GM18951 (cell line): ENCODE measurements at regions not wholly inside any gene's neighbourhood (a gene's known extent, or its start where the extent isn't known, plus 50 kb on each side); places are given as distances from the start of the nearest gene placed in this dataset.

ENCODE experiments used
- POLR2A ChIP-seq: IDR thresholded peaks from 4 replicates; pipeline ENCODE4 v1.6.1; 2011; ENCODE audit warnings: mild to moderate bottlenecking; ENCODE audit not compliant: insufficient read length, insufficient read depth; ENCODE audit errors: extremely low read depth
- in situ Hi-C: fragments of 300-500 bp; cut with MboI; formaldehyde crosslinking; loops from one replicate; pipeline ENCODE4 v1.12.0; 2022; ENCODE audit warnings: low sequenced_read_pairs, mixed read lengths, inconsistent platforms; ENCODE audit not compliant: unreplicated experiment

DNA sequence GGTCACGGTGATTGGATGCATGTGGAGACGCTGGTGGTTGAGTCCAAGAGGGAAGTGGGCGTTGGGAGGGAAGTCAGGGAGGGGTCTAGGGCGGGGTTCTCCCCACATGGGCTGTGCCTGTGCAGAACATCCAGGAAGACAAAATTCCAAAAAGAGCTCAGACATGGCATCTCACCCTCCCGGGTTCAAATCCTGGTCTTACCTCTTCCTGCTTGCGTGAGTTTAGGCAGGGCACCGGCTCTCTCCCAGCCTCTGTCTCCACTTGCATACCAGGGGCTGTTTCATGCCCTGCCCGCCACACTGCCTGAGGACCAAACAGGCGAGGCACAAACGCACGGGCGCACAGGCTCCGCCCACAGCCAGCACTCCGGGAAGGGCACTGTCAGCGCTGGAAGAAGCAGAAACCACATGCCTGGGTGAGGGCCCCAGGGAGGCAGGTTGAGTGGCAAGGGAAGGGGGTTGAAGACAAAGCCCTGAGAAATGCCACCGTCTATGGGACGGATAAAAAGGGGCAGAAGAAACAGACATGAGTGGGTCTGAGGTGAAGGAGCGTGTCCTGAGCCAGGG lies 123.6 kb upstream of the SOX1 start:
- no peak for TF ChIP-seq POLR2A
- in situ Hi-C loops = no loop called here

DNA sequence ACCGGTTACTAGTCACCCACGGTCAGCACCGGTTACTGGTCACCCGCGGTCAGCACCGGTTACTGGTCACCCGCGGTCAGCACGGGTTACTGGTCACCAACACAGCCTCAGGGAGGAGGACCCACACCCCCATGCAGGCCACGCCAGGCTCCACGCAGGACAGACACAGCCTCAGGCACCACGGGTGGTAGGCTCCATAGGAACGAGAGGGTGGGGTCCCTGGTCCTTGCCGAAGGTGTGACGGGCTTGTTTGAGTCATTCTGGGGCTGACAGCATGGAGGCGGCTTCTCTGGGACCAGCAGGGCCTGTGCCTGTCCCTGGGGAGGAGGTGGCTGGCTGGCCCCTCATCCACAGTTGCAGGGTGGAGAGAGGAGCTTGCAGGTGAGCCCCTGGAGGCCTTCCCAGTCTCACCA lies 122.8 kb upstream of the SOX1 start:
- TF ChIP-seq POLR2A = no peak
- in situ Hi-C loops = no loop called here

DNA sequence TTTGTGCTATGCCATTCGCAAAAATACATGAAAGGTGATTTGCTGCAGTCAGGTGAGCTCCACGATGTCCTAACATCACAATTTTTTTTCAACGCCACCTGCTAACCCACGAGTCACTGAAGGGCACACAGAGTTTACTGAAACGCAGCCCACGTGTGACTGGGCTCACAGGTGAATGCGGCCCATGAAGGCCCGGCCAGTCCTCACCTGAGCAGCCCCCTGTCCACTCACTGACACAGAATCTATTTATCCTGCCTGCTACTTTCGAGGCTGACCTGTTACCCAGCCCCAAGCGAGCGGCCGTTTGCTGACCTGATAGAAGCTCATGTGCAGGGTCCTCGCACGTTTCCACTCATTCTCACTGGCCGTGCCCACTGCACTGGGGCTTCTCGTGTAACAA lies 121.9 kb upstream of the SOX1 start:
- no peak for TF ChIP-seq POLR2A
- in situ Hi-C loops = no loop called here

DNA sequence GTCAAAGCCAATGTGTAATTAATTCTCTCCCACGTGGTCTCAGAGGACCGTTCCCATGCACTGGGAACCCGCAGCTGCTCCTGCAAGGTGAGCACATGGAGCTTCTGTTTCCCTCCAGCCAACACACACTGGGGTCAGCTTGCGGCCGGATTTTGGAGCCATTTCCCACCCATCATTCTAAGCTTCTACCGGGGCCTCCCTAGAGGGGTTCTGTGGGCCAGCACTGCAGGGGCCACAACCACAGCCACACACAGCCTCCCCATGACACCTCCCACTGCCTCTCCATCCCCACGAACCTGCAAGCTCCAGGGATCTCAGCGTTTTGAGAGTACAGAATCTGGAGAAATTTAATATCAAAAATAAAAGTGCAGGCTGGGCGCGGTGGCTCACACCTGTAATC lies 120.7 kb upstream of the SOX1 start:
- in situ Hi-C loops = no loop called here
- no peak for TF ChIP-seq POLR2A

DNA sequence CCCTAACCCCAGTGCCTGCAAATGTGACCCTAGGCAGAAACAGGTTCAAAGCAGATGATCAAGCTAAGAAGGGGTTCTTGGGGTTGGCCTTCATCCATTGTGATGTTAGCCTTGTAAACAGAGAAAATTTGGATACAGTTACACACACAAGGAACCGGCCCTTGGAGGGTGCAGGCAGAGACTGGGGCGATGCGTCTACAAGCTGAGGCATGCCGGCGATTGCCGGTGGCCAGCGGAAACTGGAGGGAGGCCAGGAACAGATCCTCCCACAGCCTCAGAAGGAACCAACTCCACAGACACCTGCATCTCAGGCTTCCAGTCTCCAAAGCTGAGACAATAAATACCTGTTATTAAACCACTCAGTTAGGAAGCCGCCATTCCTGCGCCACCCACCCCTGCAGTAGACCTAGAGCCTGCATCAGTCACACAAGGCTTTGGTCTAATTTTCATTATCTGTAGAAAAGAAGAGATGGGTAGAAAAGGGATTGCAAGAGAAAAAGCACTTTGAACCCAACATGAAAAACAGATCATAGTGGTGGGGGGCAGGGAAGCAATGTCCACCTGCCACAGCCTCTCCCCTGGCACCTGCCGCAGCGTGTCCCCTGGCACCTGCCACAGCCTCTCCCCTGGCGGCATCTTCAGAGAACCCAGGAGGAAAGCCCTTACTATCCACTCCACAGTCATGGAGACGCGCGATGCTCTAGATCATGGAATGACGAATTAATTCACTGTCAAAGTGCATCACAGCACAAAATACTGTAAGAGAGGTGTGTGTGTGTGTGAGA lies 119.7 kb upstream of the SOX1 start:
- TF ChIP-seq POLR2A = no peak
- in situ Hi-C loops = no loop called here

DNA sequence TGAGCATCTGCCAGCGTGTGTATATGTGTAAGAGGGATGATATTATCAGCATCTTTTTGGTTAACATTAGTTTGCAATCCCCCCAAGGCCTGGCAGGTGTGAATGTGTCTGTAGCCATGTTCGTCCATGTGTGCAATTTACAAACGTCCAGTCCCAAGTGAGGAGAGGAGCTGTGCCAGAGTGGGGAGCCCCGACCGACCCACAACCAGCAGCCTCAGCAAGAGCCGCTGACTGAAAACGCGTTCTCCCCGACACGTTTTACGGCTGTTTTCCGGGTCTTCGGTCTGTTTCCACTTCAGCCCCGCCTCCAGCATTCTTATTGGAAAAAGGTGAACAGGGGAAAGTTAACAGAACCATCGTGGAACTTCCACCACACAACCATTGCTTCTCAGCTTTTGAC lies 119.1 kb upstream of the SOX1 start:
- in situ Hi-C loops = no loop called here
- TF ChIP-seq POLR2A = no peak

DNA sequence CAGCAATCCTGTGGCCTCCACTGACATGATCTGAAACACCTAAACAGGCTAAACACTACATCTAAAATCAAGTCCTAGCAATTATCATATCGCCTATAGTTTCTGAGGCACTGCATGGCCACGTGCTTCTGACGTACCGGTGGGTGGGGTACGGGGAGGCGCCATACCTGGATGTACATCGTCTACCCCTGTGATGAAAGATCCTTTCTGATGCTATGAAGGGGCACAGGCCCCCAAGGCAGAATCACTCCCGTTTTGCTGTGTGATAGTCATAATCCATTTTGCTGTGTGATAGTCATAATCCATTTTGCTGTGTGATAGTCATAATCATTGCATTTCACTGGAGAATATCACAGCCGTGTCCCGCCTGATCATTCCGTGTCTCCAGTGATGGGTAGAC lies 118.7 kb upstream of the SOX1 start:
- in situ Hi-C loops = no loop called here
- no peak for TF ChIP-seq POLR2A

DNA sequence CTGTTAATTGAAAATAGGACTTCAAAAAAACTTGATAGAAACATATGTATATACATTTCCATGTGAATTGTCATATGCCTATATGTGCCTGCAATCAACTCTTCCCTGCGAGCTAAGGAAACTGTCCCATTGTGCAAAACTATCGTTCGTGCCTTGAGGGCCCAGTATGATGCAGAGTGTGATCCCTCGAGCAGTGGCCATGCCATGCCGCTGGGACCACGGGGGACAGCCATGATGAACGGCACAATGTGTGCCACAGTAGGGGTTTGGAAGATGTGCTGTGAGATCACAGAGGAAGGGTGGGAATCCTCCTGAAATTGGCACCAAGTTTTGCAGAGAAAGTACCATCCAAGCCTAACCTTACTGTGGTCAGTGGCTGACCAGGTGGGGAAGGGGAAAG lies 118.1 kb upstream of the SOX1 start:
- in situ Hi-C loops = no loop called here
- no peak for TF ChIP-seq POLR2A

DNA sequence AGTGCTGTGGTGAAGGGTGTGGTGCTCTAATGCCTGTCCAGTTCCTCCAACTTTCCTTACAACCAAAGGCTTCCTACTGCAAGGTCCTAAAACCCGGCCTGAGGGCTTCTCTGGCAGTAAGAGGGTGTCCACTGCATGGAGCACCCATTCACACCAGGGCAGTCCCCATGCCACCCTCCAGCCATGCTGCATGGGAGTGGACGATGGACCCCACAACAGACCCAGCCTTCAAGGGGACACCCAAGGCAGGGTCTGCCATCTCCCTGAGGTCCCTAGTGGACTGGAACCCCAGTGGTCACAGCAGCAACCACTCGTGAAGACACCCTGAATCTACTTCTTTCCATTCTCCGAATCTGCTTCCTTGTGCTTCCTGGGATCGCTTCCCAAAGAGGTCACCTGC lies 117.6 kb upstream of the SOX1 start:
- in situ Hi-C loops = no loop called here
- no peak for TF ChIP-seq POLR2A

DNA sequence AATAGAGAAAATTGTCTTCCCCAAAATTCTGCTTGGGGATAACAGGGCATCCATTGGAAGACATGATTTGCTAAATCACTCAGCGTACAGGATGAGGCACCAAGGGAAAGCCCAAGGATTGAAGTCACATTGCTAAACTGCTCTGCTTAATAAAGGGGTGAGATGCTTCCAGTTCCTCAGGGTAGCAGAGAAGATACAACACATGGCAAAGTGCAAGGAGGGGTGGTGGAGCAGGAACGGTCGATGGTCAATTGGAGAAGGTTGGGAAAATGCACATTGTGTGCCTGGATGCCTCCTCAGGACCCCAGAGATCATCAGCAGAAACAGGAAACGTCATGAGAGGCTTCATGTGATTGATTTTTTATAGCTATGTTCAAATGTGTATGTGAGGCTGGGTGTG lies 116.3 kb upstream of the SOX1 start:
- in situ Hi-C loops = no loop called here
- no peak for TF ChIP-seq POLR2A

DNA sequence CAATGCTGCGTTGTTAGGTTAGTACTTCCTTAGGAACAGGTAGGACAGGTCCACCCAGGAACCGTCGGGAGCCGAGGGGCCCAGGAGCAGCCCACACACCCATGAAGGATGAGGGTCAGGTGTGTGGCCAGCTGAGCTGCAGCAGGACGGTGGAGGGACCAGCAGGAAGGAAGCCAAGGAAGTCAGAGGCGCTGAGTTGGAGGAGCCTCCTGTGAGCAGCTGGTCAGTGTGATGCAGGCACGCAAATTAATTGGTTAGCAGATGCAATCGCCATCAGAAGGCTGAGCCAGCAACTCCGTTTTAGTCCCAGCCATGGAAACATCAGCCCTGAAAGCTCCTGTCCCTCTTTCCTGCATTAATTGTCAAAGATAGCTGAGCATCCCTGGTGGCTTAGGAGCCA lies 114.9 kb upstream of the SOX1 start:
- in situ Hi-C loops = no loop called here
- no peak for TF ChIP-seq POLR2A

DNA sequence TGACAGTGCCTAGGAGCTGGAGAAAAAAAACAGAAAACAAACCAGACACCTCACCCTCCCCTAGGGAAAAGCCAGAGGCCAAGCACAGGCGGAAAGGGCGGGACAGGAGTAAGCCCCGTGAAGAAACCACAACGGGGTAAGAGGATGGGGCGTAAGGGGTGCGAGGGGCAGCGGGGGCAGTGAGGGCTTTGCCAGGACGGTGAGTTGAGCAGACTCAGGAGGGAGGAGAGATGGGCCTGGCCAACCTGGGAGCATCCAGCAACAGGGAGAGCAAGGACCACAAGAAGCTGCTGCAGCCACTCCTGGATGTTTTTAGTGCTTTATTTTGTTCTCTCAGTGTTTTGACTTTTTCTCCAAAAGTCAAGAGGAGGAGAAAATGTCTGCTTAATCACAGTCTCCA lies 114.1 kb upstream of the SOX1 start:
- in situ Hi-C loops = no loop called here
- TF ChIP-seq POLR2A = no peak

DNA sequence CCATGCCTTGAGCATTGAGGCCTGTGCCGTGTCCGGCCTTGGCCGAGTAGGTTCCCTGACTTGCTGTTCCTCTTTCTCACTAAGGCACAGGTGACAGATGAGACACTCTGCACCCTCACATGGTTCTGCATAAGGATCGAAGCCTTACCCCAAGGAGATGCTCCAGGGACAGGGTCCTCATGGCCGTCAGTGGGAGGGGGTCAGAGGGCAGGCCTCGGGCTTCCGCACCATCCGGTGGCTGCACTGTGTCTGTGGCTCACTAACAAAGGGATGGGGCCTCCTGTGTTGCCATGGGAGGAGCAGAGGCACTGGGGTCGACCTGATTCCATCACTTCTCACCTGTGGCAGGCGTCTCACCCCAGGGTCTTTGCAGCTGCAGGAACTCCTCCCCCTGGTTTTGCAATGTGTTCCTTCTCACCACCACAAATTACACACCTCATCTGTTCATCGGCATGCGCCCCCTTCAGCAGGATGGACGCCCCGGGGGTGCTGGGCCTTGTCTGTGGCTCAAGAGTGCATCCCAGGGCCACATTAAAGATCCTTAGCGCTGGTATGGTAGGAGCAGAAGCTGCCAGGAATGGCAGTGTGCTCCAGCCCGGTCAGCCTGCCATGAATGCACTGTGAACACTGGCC lies 113.3 kb upstream of the SOX1 start:
- TF ChIP-seq POLR2A = no peak
- in situ Hi-C loops = no loop called here
